H1 (cell line): ENCODE measurements at regions not wholly inside any gene's neighbourhood (a gene's known extent, or its start where the extent isn't known, plus 50 kb on each side); places are given as distances from the start of the nearest gene placed in this dataset.

Experiments
- EP300 ChIP-seq, 2 experiments: IDR thresholded peaks; 1 replicate in 1 of 2; 2 replicates in 1 of 2; pipeline ENCODE4 v1.6.1; 2011 to 2012; ENCODE audit warnings: low read depth in 2 of 2, low read length in 2 of 2, mild to moderate bottlenecking in 2 of 2, borderline replicate concordance in 1 of 2, inconsistent platforms in 1 of 2, moderate library complexity in 1 of 2
- RNF2 ChIP-seq: fragments of 200-900, 300-1000 bp; sonication (generic); IDR thresholded peaks from 2 replicates; pipeline ENCODE4 v1.7.1; 2016; ENCODE audit warnings: borderline replicate concordance, low read depth, mild to moderate bottlenecking, antibody characterized with exemption, low read length; ENCODE audit not compliant: poor library complexity, severe bottlenecking; ENCODE audit errors: missing control alignments

- TF ChIP-seq EP300 (IDR thresholded peaks at IDR 0.05; ENCODE audit: borderline replicate concordance in 1 of 2, low read depth in 2 of 2, low read length in 2 of 2), result no peak
- no peak for TF ChIP-seq RNF2
Observed at GRCh38 chr17:68777856-68778694, 176.9 kb upstream of the FAM20A start (continued).
